Gastrocnemius medialis (tissue), 4 donors: ENCODE measurements at regions not wholly inside any gene's neighbourhood (a gene's known extent, or its start where the extent isn't known, plus 50 kb on each side); places are given as distances from the start of the nearest gene placed in this dataset.

ENCODE experiments used
- CTCF ChIP-seq, 5 experiments: fragments of 450-650 bp in 3 of 5; fragments of 200-600 bp in 2 of 5; sonication (generic) in 2 of 5; IDR thresholded peaks in 4 of 5; conservative IDR thresholded peaks in 1 of 5; 1 replicate in 4 of 5; 2 replicates in 1 of 5; pipeline ENCODE4 v1.5.1; 2016 to 2019; ENCODE audit warnings: antibody characterized with exemption in 5 of 5, mild to moderate bottlenecking in 3 of 5, moderate library complexity in 3 of 5
- POLR2A ChIP-seq, 2 donors: fragments of 450-650 bp; IDR thresholded peaks; one replicate each; pipeline ENCODE4 v1.6.1; 2017; ENCODE audit warnings: antibody characterized with exemption in 2 of 2, mild to moderate bottlenecking in 2 of 2, moderate library complexity in 2 of 2

DNA sequence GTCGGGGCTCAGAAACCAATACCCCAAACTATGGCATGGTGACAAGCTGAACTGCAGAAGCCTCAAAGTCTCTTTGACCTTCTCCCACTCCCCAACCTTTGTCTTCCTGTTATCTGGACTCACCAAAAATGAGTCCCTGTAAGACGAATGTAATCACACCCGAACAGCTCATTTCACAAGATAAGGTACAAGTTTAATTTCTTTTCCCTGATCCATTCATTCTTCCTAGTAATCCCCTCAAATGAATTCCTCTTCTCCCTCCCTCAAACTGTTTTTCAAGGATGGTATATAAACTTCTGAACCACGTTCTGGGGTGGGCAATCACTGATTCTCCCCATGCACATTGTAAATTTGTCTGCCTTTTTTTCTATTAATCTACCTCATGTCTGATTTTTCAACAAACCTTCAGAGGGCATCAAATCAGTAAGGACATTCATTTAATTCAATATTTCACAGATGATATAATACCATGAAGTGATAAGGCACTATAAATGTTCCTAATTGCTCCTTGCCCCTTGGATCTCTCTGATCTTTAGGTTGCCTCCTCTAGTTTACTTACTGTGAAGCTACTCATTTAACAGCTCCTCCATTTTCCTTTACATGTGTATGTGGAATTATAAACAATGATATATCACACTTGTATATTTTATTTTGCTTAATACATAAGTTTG lies 77.2 kb downstream of the OR2B2 start:
- no peak for TF ChIP-seq CTCF (IDR thresholded peaks at IDR 0.05 in 4 of 5, conservative IDR thresholded peaks at IDR 0.05 in 1 of 5)
- TF ChIP-seq POLR2A (IDR thresholded peaks at IDR 0.05): no peak
